GM23338 (cell line): ENCODE measurements at regions not wholly inside any gene's neighbourhood (a gene's known extent, or its start where the extent isn't known, plus 50 kb on each side); places are given as distances from the start of the nearest gene placed in this dataset.

ENCODE experiments used
- ATAC-seq: fragments of 200-7000 bp; cut with Tn5 transposase; 3 replicates; pipeline ENCODE4 v1.9.1; 2020
- DNase-seq: peaks from one replicate; pipeline ENCODE4 v3.0.0-alpha.2; 2015; ENCODE audit warnings: low spot score
- H2AFZ ChIP-seq: fragments of 200-600 bp; sonication (generic); 2 replicates; pipeline ENCODE4 v1.8.0; 2016; ENCODE audit warnings: antibody characterized with exemption, mild to moderate bottlenecking, moderate library complexity
- H3F3A ChIP-seq: fragments of 200-600 bp; sonication (generic); replicated peaks from 2 replicates; pipeline ENCODE4 v1.8.0; 2017; ENCODE audit warnings: antibody characterized with exemption, mixed run types, low read depth
- H3K27ac ChIP-seq: fragments of 200-600 bp; sonication (generic); 2 replicates; pipeline ENCODE4 v1.6.1; 2016; ENCODE audit warnings: low read depth
- H3K27me3 ChIP-seq: fragments of 200-600 bp; sonication (generic); 2 replicates; pipeline ENCODE4 v1.8.0; 2016; ENCODE audit warnings: mild to moderate bottlenecking, mixed run types, moderate library complexity; ENCODE audit not compliant: insufficient read depth
- H3K36me3 ChIP-seq: fragments of 200-600 bp; sonication (generic); 2 replicates; pipeline ENCODE4 v1.8.0; 2016; ENCODE audit warnings: mild to moderate bottlenecking; ENCODE audit not compliant: insufficient read depth
- H3K4me1 ChIP-seq: fragments of 200-600 bp; sonication (generic); 2 replicates; pipeline ENCODE4 v1.8.0; 2016; ENCODE audit warnings: mild to moderate bottlenecking, moderate library complexity; ENCODE audit not compliant: insufficient read depth
- H3K4me2 ChIP-seq: fragments of 200-600 bp; sonication (generic); 2 replicates; pipeline ENCODE4 v1.7.1; 2017; ENCODE audit warnings: mixed run types
- H3K4me3 ChIP-seq: fragments of 200-600 bp; sonication (generic); 2 replicates; pipeline ENCODE4 v1.6.1; 2016; ENCODE audit warnings: mixed run types
- H3K79me2 ChIP-seq: fragments of 200-600 bp; sonication (generic); replicated peaks from 2 replicates; pipeline ENCODE4 v1.8.0; 2017; ENCODE audit warnings: mild to moderate bottlenecking; ENCODE audit not compliant: insufficient read depth
- H3K9me2 ChIP-seq: fragments of 200-600 bp; sonication (generic); 2 replicates; pipeline ENCODE4 v1.8.0; 2017; ENCODE audit not compliant: insufficient read depth
- H4K20me1 ChIP-seq: fragments of 200-600 bp; sonication (generic); replicated peaks from 2 replicates; pipeline ENCODE4 v1.8.0; 2017; ENCODE audit warnings: mild to moderate bottlenecking; ENCODE audit not compliant: insufficient read depth
- H3K27ac Mint-ChIP-seq: 2 replicates; pipeline ENCODE4 v1.8.0; 2020; ENCODE audit warnings: inconsistent platforms, mild to moderate bottlenecking, moderate library complexity, mixed read lengths
- H3K27me3 Mint-ChIP-seq: 3 replicates; pipeline ENCODE4 v1.8.0; 2022; ENCODE audit warnings: low read depth, mild to moderate bottlenecking, moderate library complexity, mixed read lengths, inconsistent platforms; ENCODE audit not compliant: insufficient read depth, poor library complexity
- H3K36me3 Mint-ChIP-seq: 3 replicates; pipeline ENCODE4 v1.8.0; 2021; ENCODE audit warnings: low read depth, mild to moderate bottlenecking, inconsistent platforms, moderate library complexity, mixed read lengths
- H3K4me1 Mint-ChIP-seq: 3 replicates; pipeline ENCODE4 v1.8.0; 2020; ENCODE audit warnings: mild to moderate bottlenecking, inconsistent platforms, mixed read lengths
- H3K4me3 Mint-ChIP-seq: 3 replicates; pipeline ENCODE4 v1.8.0; 2021; ENCODE audit warnings: moderate library complexity, mild to moderate bottlenecking, inconsistent platforms, mixed read lengths
- H3K9me3 Mint-ChIP-seq: 3 replicates; pipeline ENCODE4 v1.8.0; 2020; ENCODE audit warnings: moderate library complexity, mild to moderate bottlenecking, inconsistent platforms, mixed read lengths
- CTCF ChIP-seq, 2 experiments: fragments of 200-600 bp in 1 of 2; sonication (generic) in 1 of 2; conservative IDR thresholded peaks; 2 replicates each; pipeline versions ENCODE4 v1.5.1 to v1.6.1; 2016 to 2017; ENCODE audit warnings: antibody characterized with exemption in 2 of 2, low read depth in 2 of 2, mild to moderate bottlenecking in 2 of 2, moderate library complexity in 1 of 2
- EZH2 ChIP-seq: fragments of 200-600 bp; sonication (generic); IDR thresholded peaks from one replicate; pipeline ENCODE4 v1.8.0; 2017; ENCODE audit warnings: antibody characterized with exemption, mild to moderate bottlenecking, low read depth; ENCODE audit not compliant: unreplicated experiment
- EZH2phosphoT487 ChIP-seq: fragments of 200-600 bp; sonication (generic); IDR thresholded peaks from one replicate; pipeline ENCODE4 v1.8.1; 2018; ENCODE audit warnings: antibody characterized with exemption; ENCODE audit not compliant: unreplicated experiment
- NANOG ChIP-seq: IDR thresholded peaks from 2 replicates; pipeline ENCODE4 v1.6.1; 2016; ENCODE audit warnings: antibody characterized with exemption, borderline replicate concordance
- POLR2AphosphoS5 ChIP-seq: IDR thresholded peaks from 2 replicates; pipeline ENCODE4 v1.6.1; 2016; ENCODE audit warnings: antibody characterized with exemption, low read depth
- REST ChIP-seq: IDR thresholded peaks from one replicate; pipeline ENCODE4 v1.6.1; 2018; ENCODE audit warnings: antibody characterized with exemption; ENCODE audit not compliant: unreplicated experiment
- ZNF331 ChIP-seq: fragments of 250-450 bp; sonication (Bioruptor Pico); IDR thresholded peaks from 2 replicates; pipeline ENCODE4 v1.5.0; 2020; ENCODE audit warnings: low read depth, mild to moderate bottlenecking, moderate library complexity

GRCh38 chr7:35336444-35336843 is 82.5 kb upstream of the TBX20 start:
- Histone ChIP-seq H3K36me3 (no peaks in the 10 kb centered on the region), H3K9me2 (no peaks in the 10 kb centered on the region), H3K4me3 (no peak overlapping the region), H3K4me1 (no peaks in the 10 kb centered on the region), H3K4me2 (no peak overlapping the region), H3K79me2 (no peaks in the 10 kb centered on the region), H3K27ac (no peak overlapping the region), H2AFZ (no peak overlapping the region), H3K27me3 (no peaks in the 10 kb centered on the region), H3F3A (no peaks in the 10 kb centered on the region), H4K20me1 (no peaks in the 10 kb centered on the region)
- ATAC-seq (no peak), DNase-seq (no peak)
- no peaks in the 10 kb centered on the region for H3K9me3 Mint-ChIP-seq
- no peaks in the 10 kb centered on the region for H3K4me1 Mint-ChIP-seq
- no peaks in the 10 kb centered on the region for H3K27me3 Mint-ChIP-seq
- no peaks in the 10 kb centered on the region for H3K36me3 Mint-ChIP-seq
- H3K27ac Mint-ChIP-seq, result no peak overlapping the region
- TF ChIP-seq POLR2AphosphoS5 (no peak), NANOG (no peak), CTCF (conservative IDR thresholded peaks at IDR 0.05; ENCODE audit: low read depth in 2 of 2) (no peak), ZNF331 (CRISPR knock-in tag) (no peak), REST (no peak), EZH2 (no peak)
- no peak overlapping the region for H3K4me3 Mint-ChIP-seq

GRCh38 chr7:35334506-35334905 is 80.6 kb upstream of the TBX20 start:
- no peaks in the 10 kb centered on the region for H4K20me1 ChIP-seq
- no peak overlapping the region for H3K27ac ChIP-seq
- no peak for DNase-seq
- H3K36me3 Mint-ChIP-seq, result no peaks in the 10 kb centered on the region
- no peaks in the 10 kb centered on the region for H3K9me2 ChIP-seq
- H3K27me3 Mint-ChIP-seq, result no peaks in the 10 kb centered on the region
- ATAC-seq, result no peak
- no peak for TF ChIP-seq EZH2phosphoT487
- H3K4me1 ChIP-seq, result no peaks in the 10 kb centered on the region
- no peak overlapping the region for H3K27ac Mint-ChIP-seq
- no peak overlapping the region for H3K4me3 ChIP-seq
- H3K4me3 Mint-ChIP-seq, result no peak overlapping the region
- no peak overlapping the region for H2AFZ ChIP-seq
- H3F3A ChIP-seq, result no peaks in the 10 kb centered on the region
- no peaks in the 10 kb centered on the region for H3K9me3 Mint-ChIP-seq
- no peaks in the 10 kb centered on the region for H3K27me3 ChIP-seq
- H3K4me2 ChIP-seq, result no peak overlapping the region
- no peaks in the 10 kb centered on the region for H3K4me1 Mint-ChIP-seq
- H3K79me2 ChIP-seq, result no peaks in the 10 kb centered on the region
- H3K36me3 ChIP-seq, result no peaks in the 10 kb centered on the region
